NCI-H2171 treated with DMSO at 0.1 percent for 48 hours (cell line): ENCODE measurements at regions not wholly inside any gene's neighbourhood (a gene's known extent, or its start where the extent isn't known, plus 50 kb on each side); places are given as distances from the start of the nearest gene placed in this dataset.
"Not testable (repeated sequence)": the region's sequence is repeated elsewhere in the genome, so short reads cannot be mapped to it uniquely, and the experiment has no call there.

Experiments used
- DNase-seq: peaks from one replicate; lab custom pipeline; 2025; lab: John Stamatoyannopoulos, UW

DNA sequence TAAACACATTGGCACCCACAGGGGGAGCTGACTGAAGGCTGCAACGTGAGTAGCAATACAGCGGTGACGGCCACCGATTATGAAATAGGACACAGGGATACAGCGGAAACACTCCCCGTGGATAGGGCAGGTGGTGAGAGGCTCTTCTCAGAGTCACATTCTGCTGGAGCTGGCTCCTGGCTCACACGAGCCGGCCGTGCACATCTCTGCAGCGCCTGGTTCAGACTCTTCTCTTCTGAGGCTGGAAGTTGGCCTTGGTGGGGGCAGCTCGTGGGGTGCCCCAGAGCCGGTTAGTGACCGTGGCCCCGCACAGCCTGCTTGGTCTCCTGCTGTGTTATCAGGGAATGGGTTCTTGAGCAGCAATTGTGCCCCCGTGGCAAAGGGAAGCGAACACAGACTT, 61.3 kb upstream of the EN2 start:
- no peak for DNase-seq

DNA sequence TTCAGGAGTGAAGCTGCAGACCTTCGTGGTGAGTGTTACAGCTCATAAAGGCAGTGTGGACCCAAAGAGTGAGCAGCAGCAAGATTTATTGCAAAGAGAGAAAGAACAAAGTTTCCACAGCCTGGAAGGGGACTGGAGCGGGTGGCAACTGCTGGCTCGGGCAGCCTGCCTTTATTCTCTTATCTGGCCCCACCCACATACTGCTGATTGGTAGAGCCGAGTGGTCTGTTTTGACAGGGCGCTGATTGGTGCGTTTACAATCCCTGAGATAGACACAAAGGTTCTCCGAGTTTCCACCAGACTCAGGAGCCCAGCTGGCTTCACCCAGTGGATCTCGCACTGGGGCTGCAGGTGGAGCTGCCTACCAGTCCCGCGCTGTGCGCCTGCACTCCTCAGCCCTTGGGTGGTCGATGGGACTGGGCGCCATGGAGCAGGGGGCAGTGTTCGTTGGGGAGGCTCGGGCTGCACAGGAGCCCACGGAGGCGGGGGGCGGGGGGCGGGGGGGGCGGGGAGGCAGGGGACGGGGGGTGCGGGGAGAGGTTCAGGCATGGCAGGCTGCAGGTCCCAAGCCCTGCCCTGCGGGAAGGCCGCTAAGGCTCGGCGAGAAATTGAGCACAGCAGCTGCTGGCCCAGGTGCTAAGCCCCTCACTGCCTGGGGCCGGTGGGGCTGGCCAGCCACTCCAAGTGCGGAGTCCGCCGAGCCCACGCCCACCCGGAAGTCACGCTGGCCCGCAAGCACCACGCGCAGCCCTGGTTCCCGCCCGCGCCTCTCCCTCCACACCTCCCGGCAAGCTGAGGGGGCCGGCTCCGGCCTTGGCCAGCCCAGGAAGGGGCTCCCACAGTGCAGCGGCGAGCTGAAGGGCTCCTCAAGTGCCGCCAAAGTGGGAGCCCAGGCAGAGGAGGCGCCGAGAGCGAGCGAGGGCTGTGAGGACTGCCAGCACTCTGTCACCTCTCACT, 59.9 kb upstream of the EN2 start:
- DNase-seq, result not testable (repeated sequence)

DNA sequence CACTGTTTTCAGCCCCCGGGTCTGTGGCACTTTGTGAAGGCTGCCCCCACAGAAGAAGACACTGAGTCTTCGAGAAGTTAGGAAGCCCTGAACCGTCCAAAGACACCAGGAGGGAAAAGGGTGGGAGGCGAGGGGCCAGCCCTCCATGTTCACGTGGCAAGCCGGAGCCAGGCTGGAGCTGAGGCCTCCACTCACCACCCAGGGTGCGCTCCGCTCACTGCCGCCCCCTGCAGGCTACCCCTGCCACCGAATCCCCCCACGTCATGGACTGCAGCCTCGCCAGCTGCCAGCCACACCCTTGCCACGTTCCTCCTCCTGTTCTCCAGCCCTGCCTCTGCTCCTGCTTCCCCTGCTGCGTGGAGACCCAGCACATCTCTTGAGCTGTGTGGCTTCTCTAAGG, 59.0 kb upstream of the EN2 start:
- no peak for DNase-seq

DNA sequence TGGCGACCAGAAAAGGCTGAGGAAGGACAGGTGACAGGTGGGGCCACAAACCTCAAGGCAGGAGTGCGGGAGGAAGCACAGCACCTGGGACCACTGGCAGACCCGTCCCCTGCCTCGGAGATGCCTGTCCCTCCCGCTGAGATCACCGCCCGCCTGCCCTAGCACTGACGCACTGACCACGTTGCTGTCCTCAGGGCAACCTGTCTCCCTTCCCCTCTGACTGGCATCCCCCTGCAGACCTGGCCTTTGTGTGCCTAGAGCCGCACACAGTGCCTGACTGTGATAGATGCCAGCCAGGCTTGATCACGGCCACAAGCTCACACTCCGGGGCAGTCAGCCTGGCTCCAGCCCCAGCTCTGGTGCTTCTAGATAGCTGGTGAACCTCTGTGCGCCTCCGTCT, 58.4 kb upstream of the EN2 start:
- DNase-seq, result no peak

DNA sequence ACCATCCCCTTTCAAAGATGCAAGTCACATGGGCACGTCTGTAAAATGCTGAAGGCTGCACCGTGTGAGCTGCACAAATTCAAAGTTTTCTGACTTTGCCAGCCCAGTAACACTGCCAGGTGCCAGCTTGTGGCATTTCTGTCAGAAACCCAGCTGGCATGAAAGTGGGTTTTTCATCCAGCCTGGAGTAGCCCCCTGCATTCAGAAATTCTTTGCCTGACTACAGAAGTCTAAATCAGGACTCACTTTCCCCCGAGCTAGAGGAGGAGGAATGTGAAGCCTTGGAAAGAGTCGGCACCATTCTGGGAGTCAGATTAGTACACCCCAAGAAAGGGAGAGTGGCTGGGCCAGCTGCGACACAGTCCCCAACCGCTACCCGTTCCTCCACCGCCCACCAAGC, 56.7 kb upstream of the EN2 start:
- DNase-seq, result no peak

DNA sequence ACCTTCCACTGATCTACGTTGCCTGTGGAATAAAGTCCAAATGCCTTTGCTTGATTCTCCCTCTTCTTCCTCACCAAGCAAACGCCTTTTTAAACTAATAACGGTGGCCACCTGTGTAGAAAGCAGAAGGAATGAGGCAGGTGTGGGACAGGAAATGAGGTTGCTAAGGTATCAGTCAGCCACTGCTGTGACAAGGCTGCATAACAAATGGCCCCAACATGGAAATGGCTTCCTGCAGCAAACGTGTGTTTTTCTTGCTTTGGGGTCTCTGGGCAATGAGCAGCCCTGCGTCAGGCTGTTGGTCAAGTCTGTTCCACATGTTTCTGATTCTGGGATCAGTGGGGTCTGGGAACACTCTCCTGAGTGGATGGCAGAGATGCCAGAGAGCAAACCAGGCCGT, 56.0 kb upstream of the EN2 start:
- no peak for DNase-seq

DNA sequence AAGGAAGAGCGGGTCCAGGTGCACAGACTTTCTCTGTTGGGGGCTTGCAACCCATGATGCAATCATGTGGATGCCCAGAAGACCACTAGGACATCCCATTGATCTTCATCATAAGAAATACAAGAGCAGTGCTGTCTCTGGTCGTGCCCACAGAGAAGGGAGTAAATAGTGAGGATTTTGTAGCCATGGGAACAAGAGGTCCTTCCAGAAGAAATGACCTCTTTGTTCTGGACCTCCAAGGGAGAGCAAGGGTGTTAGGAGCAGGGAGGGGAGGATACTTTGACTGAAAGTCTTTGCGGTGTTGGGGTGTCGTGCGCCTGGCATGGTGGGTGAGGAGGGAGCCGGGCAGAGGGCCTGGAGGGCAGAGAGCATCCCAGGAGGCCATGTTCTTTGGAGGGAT, 55.0 kb upstream of the EN2 start:
- DNase-seq, result no peak

DNA sequence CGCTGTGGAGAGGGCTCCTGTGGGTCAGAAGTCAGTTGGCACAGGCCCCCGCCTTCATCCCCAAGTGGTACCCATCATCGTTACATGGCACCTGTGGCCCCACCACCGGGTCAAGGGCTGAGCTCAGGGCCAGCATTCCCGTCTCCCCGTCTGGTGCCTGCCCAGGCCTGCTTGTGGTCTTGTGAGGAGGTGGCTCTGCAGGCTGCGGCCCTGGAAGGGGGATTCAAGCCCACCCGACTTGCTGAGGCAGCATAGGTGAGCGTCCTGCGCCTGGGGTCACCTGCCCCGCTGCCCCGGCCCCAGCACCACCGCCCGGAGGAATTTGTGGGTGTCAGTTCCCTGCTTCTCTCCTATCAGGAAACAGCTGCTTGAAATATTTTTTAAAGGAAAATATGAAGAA, 53.0 kb upstream of the EN2 start:
- DNase-seq, result no peak

DNA sequence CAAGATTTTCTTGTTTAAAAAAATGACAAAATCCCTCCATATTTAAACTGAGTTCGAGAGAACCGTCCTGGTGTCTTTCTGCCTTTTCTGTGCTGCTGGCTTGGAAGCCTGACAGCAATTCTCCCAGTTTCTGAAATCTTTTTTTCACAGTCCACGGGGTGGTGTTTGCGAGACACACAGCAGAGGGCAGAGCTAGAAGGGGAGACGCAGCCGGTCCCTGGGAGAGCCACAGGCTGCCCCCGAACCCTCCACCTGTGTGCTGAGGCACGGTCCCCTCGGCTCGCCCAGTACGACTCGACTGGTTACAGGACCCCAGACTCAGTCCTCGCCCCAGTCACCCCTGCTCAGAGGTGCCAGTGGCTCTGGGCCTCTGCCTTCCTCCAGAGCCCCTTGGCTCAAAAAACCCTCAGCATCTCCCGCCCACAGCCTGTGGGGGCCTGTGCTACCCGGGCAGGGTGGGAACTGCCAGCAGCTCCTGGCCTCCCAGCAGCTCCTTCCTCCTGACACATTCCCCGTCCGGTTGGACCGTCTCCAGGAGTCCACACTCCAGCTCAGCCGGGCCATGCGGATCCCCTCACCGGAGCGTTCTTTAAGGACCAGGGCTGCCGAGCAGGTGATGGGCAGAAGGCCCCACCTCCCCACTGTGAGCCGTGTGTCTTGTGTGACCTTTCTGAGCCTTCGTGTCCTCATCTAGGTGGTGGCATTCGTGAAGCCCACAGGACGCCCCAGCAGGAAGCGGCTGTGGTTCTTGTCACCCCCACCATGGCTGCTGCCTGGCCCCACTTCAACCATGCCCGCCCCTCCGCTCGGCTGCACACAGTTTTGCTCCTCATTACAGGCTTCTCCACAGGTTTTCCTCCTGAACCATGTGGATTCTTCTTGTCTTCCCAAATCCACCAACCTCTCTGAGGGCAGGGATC, 52.3 kb upstream of the EN2 start:
- no peak for DNase-seq

DNA sequence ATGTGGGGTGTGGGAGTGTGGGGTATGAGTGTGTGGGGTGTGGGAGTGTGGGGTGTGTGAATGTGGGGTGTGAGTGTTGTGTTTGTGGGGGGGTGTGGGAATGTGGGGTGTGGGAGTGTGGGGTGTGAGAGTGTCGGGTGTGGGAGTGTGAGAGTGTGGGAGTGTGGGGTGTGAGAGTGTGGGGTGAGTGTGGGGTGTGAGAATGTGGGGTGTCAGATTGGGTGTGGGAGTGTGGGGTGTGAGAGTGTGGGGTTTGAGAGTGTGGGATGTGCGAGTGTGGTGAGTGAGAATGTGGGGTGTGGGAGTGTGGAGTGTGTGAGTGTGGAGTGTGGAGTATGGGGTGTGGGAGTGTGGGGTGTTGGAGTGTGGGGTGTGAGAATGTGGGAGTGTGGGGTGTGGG, 50.1 kb upstream of the EN2 start:
- DNase-seq, result no peak
